Caco-2 (cell line): ENCODE measurements at regions not wholly inside any gene's neighbourhood (a gene's known extent, or its start where the extent isn't known, plus 50 kb on each side); places are given as distances from the start of the nearest gene placed in this dataset.
"Not testable (repeated sequence)": the region's sequence is repeated elsewhere in the genome, so short reads cannot be mapped to it uniquely, and the experiment has no call there.

Experiments
- BruUV-seq: library from RNA; stranded (reverse); fragments of 400-500 nt; replicated peaks from 2 replicates; lab custom pipeline; 2021; lab: Mats Ljungman, UMichigan
- CTCF ChIA-PET: fragments of 300-600 bp; sonication (Branson Sonifier 250); formaldehyde crosslinking; loops from one replicate; lab custom pipeline; 2022; ENCODE audit warnings: antibody characterized with exemption; lab: Charles Lee
- POLR2A ChIA-PET: fragments of 300-600 bp; sonication (Branson Sonifier 250); formaldehyde crosslinking; loops from one replicate; lab custom pipeline; 2022; ENCODE audit warnings: antibody characterized with exemption; lab: Charles Lee
- DNase-seq, 2 experiments: peaks; one replicate each; pipeline versions ENCODE4 v3.0.0 to v3.0.0-alpha.2; 2020 to 2022
- H3K27me3 ChIP-seq: replicated peaks from 2 replicates; pipeline ENCODE4 v1.6.0; 2011; ENCODE audit warnings: low read length; ENCODE audit not compliant: control insufficient read depth, insufficient read depth
- H3K36me3 ChIP-seq: 2 replicates; pipeline ENCODE4 v1.5.1; 2011; ENCODE audit warnings: low read length; ENCODE audit not compliant: control insufficient read depth, insufficient read depth
- H3K4me1 ChIP-seq: fragments of 250-450 bp; sonication (Bioruptor Pico); 2 replicates; pipeline ENCODE4 v1.5.1; 2020; ENCODE audit warnings: mild to moderate bottlenecking
- H3K4me3 ChIP-seq: 2 replicates; pipeline ENCODE4 v1.5.1; 2011; ENCODE audit warnings: low read depth, mild to moderate bottlenecking, control low read depth, low read length
- H3K9me3 ChIP-seq: fragments of 250-450 bp; sonication (Bioruptor Pico); 2 replicates; pipeline ENCODE4 v1.5.1; 2020; ENCODE audit warnings: mild to moderate bottlenecking, moderate library complexity
- H3K27ac Mint-ChIP-seq: one replicate; pipeline ENCODE4 v1.8.0; 2022; ENCODE audit warnings: mixed read lengths; ENCODE audit not compliant: unreplicated experiment
- H3K27me3 Mint-ChIP-seq: one replicate; pipeline ENCODE4 v1.8.0; 2022; ENCODE audit warnings: mixed read lengths; ENCODE audit not compliant: insufficient read depth, unreplicated experiment
- H3K36me3 Mint-ChIP-seq: one replicate; pipeline ENCODE4 v1.8.0; 2022; ENCODE audit warnings: mild to moderate bottlenecking, mixed read lengths; ENCODE audit not compliant: insufficient read depth, unreplicated experiment
- H3K4me1 Mint-ChIP-seq: one replicate; pipeline ENCODE4 v1.8.0; 2022; ENCODE audit warnings: low read depth, mixed read lengths; ENCODE audit not compliant: unreplicated experiment
- H3K4me3 Mint-ChIP-seq: one replicate; pipeline ENCODE4 v1.8.0; 2022; ENCODE audit warnings: mild to moderate bottlenecking, moderate library complexity, mixed read lengths; ENCODE audit not compliant: unreplicated experiment
- H3K9me3 Mint-ChIP-seq: one replicate; pipeline ENCODE4 v1.8.0; 2022; ENCODE audit warnings: mixed read lengths; ENCODE audit not compliant: unreplicated experiment
- CTCF ChIP-seq, 2 experiments: fragments of 200-600 bp in 1 of 2; IDR thresholded peaks; 1 replicate in 1 of 2; 2 replicates in 1 of 2; pipeline versions ENCODE4 v1.5.1 to v1.8.0; 2011 to 2022; ENCODE audit warnings: antibody characterized with exemption in 1 of 2, control low read depth in 1 of 2, inconsistent platforms in 1 of 2, low read depth in 1 of 2, low read length in 1 of 2, mild to moderate bottlenecking in 1 of 2, moderate library complexity in 1 of 2; ENCODE audit not compliant: insufficient read depth in 1 of 2, severe bottlenecking in 1 of 2, unreplicated experiment in 1 of 2
- intact Hi-C: fragments of 100-400 bp; cut with micrococcal nuclease; formaldehyde crosslinking; loops from one replicate; pipeline ENCODE4 v1.10.0; 2022; ENCODE audit not compliant: unreplicated experiment

DNA sequence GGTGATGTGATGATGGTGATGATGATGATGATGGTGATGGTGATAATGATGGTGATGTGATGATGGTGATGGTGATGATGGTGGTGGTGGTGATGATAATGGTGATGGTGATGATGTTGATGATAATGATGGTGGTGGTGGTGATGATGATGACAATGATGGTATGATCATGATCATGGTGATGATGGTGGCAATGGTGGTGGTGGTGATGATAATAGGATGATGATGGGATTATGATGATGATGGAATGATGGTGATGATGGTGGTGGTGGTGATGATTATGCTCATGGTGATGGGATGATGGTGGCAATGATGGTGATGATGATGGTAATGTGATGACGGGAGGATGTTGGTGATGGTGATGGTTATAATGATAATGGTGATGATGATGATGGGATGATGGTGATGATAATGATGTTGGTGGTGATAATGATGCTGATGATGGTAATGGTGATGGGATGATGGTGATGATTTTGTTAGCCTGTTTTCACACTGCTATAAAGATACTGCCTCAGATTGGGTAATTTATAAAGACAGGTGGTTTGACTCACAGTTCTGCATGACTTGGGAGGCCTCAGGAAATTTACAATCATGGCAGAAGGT is 314.8 kb upstream of the SFSWAP start:
- Mint-ChIP-seq H3K9me3 (peaks cover 21% of the 10 kb centered on the region), H3K27me3 (no peaks in the 10 kb centered on the region), H3K27ac (no peak overlapping the region), H3K4me3 (no peak overlapping the region), H3K4me1 (no peaks in the 10 kb centered on the region), H3K36me3 (no peaks in the 10 kb centered on the region)
- no TSS peak for BruUV-seq
- Histone ChIP-seq H3K9me3 (peaks cover 15% of the 10 kb centered on the region), H3K36me3 (no peaks in the 10 kb centered on the region), H3K4me1 (no peaks in the 10 kb centered on the region), H3K27me3 (no peaks in the 10 kb centered on the region), H3K4me3 (no peak overlapping the region)
- POLR2A ChIA-PET: no interaction called here
- intact Hi-C loops: no loop called here
- no peak for TF ChIP-seq CTCF (IDR thresholded peaks at IDR 0.05; ENCODE audit: insufficient read depth in 1 of 2, low read depth in 1 of 2, low read length in 1 of 2, severe bottlenecking in 1 of 2, unreplicated experiment in 1 of 2)
- CTCF ChIA-PET: no interaction called here
- DNase-seq: no peak

GRCh38 chr12:131397493-131398181 is 313.3 kb upstream of the SFSWAP start:
- Mint-ChIP-seq H3K27ac (no peak overlapping the region), H3K36me3 (no peaks in the 10 kb centered on the region), H3K4me1 (no peaks in the 10 kb centered on the region), H3K9me3 (peaks cover 21% of the 10 kb centered on the region), H3K27me3 (no peaks in the 10 kb centered on the region), H3K4me3 (no peak overlapping the region)
- Histone ChIP-seq H3K27me3 (no peaks in the 10 kb centered on the region), H3K4me3 (no peak overlapping the region), H3K36me3 (no peaks in the 10 kb centered on the region), H3K4me1 (no peaks in the 10 kb centered on the region), H3K9me3 (peaks cover 15% of the 10 kb centered on the region)
- CTCF ChIA-PET: no interaction called here
- no TSS peak for BruUV-seq
- TF ChIP-seq CTCF (IDR thresholded peaks at IDR 0.05; ENCODE audit: insufficient read depth in 1 of 2, low read depth in 1 of 2, low read length in 1 of 2, severe bottlenecking in 1 of 2, unreplicated experiment in 1 of 2): no peak
- POLR2A ChIA-PET: no interaction called here
- intact Hi-C loops: no loop called here
- no peak for DNase-seq

DNA sequence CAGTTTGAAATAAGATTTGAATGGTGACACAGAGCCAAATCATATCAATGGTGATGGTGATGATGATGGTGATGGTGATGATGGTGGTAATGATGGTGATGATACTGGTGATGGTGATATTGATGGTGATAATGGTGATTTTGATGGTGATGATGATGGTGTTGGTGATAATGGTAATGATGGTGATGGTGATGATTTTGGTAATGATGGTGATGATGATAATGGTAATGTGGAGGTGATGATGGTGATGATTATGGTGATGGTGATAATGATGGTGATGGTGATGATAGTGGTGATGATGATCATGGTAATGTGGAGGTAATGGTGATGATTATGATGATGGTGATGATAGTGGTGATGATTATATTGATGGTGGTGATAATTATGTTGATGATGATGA is 311.9 kb upstream of the SFSWAP start:
- no peaks in the 10 kb centered on the region for H3K4me1 ChIP-seq
- H3K9me3 ChIP-seq: peaks cover 15% of the 10 kb centered on the region
- H3K9me3 Mint-ChIP-seq: peaks cover 21% of the 10 kb centered on the region
- H3K4me1 Mint-ChIP-seq: no peaks in the 10 kb centered on the region
- H3K27me3 Mint-ChIP-seq: no peaks in the 10 kb centered on the region
- no peaks in the 10 kb centered on the region for H3K36me3 ChIP-seq
- no TSS peak for BruUV-seq
- intact Hi-C loops: no loop called here
- CTCF ChIA-PET: no interaction called here
- no peak overlapping the region for H3K4me3 Mint-ChIP-seq
- DNase-seq: no peak
- no peaks in the 10 kb centered on the region for H3K27me3 ChIP-seq
- no peak overlapping the region for H3K27ac Mint-ChIP-seq
- H3K4me3 ChIP-seq: no peak overlapping the region
- POLR2A ChIA-PET: no interaction called here
- no peaks in the 10 kb centered on the region for H3K36me3 Mint-ChIP-seq
- TF ChIP-seq CTCF (IDR thresholded peaks at IDR 0.05; ENCODE audit: insufficient read depth in 1 of 2, low read depth in 1 of 2, low read length in 1 of 2, severe bottlenecking in 1 of 2, unreplicated experiment in 1 of 2): no peak

DNA sequence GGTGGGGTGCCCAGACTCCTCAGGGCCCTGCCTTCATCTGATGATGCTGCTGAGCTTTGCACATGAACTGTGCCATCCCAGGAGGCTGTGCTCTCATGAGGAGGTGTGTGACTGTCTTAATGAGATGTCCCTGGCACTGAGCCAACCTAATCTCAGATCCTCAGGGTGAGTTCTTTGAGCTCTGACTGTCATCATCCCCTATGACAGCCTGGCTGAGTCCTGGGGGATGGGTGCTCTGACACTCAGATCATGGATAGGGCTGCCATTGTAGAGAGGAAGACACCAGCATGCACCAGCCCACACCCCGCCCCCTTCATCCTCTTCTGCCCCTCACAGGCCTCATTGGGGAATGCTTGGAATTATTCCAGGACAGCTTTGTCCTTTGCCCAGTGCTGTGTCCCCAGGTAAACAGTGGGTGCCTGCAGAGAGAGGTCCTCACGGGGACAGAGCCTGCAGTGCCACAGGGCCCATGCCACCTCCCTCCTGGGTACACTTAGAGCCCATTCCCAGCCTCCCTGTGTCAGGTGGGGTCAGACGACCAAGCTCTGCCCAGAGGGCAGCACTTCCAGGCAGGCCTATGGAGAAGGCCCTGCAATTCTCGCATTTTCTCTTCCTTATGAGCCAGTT is 310.1 kb upstream of the SFSWAP start:
- intact Hi-C loops, H3K27me3 Mint-ChIP-seq, H3K36me3 Mint-ChIP-seq, DNase-seq, H3K27ac Mint-ChIP-seq, BruUV-seq, H3K4me1 Mint-ChIP-seq, H3K4me3 ChIP-seq, POLR2A ChIA-PET, H3K27me3 ChIP-seq, H3K36me3 ChIP-seq, CTCF ChIA-PET, H3K4me3 Mint-ChIP-seq, H3K4me1 ChIP-seq: not testable (repeated sequence)
- peaks cover 21% of the 10 kb centered on the region for H3K9me3 Mint-ChIP-seq
- H3K9me3 ChIP-seq: peaks cover 15% of the 10 kb centered on the region
